ENCODE measurements at regions not wholly inside any gene's neighbourhood (a gene's known extent, or its start where the extent isn't known, plus 50 kb on each side); places are given as distances from the start of the nearest gene placed in this dataset.

DNA sequence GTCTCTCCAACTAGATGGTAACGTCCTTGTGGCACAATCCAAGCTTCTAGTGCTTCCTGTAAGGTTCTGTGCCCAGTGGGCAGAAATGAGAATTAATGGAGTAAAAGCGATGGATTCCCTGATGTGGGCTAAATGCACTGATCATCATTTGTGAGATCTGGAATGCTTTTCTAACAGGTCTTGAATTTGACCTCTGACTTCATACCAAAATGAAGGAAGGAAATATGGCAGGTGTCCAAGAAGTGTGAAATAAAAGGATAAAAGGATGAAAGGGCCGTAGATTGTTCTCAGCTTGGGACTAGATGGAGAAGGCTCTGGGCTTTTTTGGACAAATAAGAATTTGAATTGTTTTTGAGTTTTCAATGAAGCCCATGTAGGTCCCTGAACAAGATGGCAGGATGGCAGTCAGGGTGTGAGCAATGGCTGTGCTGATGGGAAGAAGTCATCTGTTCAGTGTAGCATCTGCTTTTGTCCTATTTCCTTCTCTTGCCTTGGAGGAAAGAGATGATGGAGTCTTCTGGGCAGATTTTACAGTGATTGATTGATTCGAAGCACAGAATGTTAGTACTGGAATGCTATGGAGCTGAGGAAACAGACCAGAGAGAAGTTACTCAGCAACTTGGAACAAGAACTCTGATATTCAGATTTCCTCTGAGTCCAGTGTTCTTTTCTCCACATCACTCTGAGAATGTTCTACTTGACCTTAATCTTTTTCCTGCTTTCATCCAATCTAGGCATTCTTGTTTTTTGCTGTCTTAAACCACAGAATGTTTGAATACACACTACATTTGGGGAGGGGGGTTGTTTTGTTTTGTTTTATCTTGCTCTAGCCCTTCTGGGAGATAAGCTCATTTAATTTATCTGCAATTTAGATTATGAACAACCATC lies 286.0 kb downstream of the HLX start:
- H3K4me3 ChIP-seq (ENCODE audit: low read length), result no peak overlapping the region

DNA sequence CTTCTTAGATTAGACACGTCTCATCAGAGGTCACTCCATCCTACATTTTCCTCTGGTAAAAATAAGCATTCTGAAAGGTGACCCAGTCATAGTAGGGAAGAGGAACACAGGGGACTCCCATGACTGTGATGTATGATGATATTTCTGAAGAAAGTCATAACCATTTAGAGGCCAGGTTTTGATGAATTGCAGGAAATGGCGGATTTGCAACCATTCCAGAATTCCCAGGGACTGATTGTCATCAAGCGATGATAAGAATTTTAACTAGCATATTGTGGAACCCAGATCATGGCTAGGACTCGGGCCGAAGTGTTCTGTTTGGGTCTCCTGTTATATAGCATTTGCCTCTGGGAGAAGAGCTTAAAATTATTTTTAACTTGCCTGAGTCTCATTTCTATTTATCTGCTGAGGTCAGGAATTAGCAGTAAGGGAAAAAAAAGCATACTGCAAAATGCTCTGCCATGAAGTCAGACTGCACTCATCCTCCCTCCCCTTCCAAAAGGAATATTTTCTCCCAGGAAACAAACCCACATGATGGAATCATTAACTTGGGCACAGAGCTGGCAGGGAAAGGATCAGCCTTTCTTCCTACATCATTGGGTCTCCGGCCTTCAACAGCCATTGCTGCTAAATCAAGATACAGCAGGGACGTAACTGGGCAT lies 286.7 kb downstream of the HLX start:
- no peak for DNase-seq (ENCODE audit: low read depth)
- H3K4me3 ChIP-seq (ENCODE audit: low read length), result no peak overlapping the region

More for the DNA sequence above, 286.0 kb downstream of the HLX start:
- TF ChIP-seq, protein P1, sequence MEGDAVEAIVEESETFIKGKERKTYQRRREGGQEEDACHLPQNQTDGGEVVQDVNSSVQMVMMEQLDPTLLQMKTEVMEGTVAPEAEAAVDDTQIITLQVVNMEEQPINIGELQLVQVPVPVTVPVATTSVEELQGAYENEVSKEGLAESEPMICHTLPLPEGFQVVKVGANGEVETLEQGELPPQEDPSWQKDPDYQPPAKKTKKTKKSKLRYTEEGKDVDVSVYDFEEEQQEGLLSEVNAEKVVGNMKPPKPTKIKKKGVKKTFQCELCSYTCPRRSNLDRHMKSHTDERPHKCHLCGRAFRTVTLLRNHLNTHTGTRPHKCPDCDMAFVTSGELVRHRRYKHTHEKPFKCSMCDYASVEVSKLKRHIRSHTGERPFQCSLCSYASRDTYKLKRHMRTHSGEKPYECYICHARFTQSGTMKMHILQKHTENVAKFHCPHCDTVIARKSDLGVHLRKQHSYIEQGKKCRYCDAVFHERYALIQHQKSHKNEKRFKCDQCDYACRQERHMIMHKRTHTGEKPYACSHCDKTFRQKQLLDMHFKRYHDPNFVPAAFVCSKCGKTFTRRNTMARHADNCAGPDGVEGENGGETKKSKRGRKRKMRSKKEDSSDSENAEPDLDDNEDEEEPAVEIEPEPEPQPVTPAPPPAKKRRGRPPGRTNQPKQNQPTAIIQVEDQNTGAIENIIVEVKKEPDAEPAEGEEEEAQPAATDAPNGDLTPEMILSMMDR (conservative IDR thresholded peaks at IDR 0.05; ENCODE audit: low read depth, low read length), result no peak
- DNase-seq (ENCODE audit: low read depth), result no peak

DNA sequence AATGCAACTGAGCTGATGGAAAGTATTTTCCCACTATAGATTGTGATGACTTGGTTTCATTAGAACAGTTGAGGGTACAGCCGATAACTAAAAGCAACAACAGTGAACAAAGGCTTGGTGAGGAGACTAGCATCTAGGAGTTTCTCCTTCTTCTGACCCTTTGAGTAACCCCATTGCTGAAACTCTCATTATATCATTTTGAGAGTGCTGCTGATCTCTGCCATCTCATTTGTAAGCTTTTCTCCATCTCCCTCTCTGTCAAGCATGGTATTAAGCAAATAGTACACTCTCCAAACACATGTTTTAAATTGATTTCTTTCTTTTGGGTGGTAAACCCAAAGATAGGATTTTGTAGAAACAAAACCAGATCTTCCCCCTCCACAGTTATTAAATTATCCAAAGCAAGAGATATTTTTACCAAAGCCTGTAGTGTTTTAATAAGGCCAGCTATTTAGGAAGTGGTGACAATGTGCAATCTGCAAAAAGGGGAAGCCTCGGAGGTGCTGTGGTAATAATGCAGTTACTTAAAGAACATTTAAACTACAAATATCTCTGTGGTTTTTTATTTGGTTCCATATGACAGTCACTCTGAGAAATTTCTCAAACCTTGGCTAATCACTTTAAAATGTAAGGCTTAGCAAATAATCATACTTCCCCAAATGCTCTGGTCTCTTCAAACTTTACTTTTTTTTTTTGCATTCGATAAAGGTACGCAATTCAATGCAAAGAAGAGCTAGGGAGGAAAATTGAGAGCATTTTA lies 287.5 kb downstream of the HLX start:
- H3K4me3 ChIP-seq (ENCODE audit: low read length), result no peak overlapping the region
- TF ChIP-seq, protein P1 (conservative IDR thresholded peaks at IDR 0.05; ENCODE audit: low read depth, low read length), result no peak

More for the DNA sequence above, 286.7 kb downstream of the HLX start:
- TF ChIP-seq, protein P1 (conservative IDR thresholded peaks at IDR 0.05; ENCODE audit: low read depth, low read length), result no peak

DNA sequence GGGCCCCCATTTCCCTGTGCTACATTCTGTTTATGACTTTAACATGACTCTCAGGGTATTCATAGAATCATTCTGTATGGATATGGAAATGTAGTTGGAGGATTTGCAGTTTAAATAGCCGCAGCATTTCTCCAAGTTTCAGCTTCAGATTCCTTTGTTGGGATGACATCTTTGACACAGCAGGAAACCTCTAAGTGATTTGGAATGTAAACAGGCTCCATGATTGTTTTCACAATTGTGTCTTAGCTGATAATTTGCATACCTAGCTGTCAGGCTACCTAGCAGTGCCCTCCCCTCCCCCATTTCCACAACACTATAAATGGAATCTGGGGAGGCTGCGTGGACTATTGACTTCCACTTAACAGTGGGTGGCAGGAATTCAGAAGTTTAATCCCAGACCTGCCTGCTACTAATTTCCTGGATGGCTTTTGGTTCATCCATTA lies 290.2 kb downstream of the HLX start:
- DNase-seq (ENCODE audit: low read depth), result no peak

More for the DNA sequence above, 287.5 kb downstream of the HLX start:
- no peak for DNase-seq (ENCODE audit: low read depth)

DNA sequence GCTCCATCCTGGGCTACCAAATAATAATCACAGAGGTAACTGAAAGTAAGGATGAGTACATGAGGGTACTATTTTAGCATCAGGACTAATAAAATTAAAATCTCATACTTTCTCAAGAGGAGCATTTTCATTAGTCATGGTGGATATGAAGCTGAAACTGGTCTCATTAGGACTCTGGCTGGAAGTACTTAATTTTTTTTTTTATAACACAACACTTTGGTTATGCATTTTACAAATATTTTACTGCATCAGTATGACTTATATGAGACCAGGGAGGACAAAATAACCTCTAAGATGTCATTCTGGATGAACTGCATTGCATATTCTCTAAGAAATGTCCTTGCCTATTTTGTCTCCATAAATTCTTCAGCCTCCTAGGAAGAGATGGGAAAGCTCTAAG lies 290.9 kb downstream of the HLX start:
- no peak for DNase-seq (ENCODE audit: low read depth)
- no peak overlapping the region for H3K4me3 ChIP-seq (ENCODE audit: low read length)
- TF ChIP-seq, protein P1 (conservative IDR thresholded peaks at IDR 0.05; ENCODE audit: low read depth, low read length), result no peak

More for the DNA sequence above, 290.2 kb downstream of the HLX start:
- H3K4me3 ChIP-seq (ENCODE audit: low read length), result no peak overlapping the region
- TF ChIP-seq, protein P1 (conservative IDR thresholded peaks at IDR 0.05; ENCODE audit: low read depth, low read length), result no peak

DNA sequence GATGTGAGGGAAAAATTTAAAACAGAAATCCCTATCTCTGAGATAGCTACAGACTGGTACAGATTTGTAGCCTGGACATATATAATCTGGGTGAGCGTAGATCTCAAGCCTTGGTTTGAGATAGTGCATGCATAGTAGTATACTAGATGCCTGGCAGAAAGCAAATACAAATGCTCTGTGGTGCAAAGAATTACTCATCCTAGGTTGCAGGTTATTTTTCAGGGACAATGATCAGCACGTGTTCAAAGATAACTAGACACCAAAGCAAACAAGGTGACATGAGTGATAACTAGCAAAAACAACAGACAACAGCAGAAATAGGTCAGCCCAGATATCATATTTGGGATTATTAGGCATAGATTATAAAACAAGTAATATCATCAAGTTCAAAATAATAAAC lies 292.5 kb downstream of the HLX start:
- no peak for DNase-seq (ENCODE audit: low read depth)
- H3K4me3 ChIP-seq (ENCODE audit: low read length), result no peak overlapping the region
- TF ChIP-seq, protein P1 (conservative IDR thresholded peaks at IDR 0.05; ENCODE audit: low read depth, low read length), result no peak

All from retinal pigment epithelial cell (primary cell).